H1 (cell line): ENCODE measurements at regions not wholly inside any gene's neighbourhood (a gene's known extent, or its start where the extent isn't known, plus 50 kb on each side); places are given as distances from the start of the nearest gene placed in this dataset.

Experiments
- EZH2 ChIP-seq: fragments of 200-600 bp; sonication (generic); IDR thresholded peaks from 2 replicates; pipeline ENCODE4 v1.7.1; 2012; ENCODE audit warnings: low read depth, mild to moderate bottlenecking, moderate library complexity, low read length, inconsistent platforms; ENCODE audit not compliant: severe bottlenecking
- JUN ChIP-seq: IDR thresholded peaks from 2 replicates; pipeline ENCODE4 v1.6.1; 2011; ENCODE audit warnings: low read depth, mild to moderate bottlenecking, improper control_type of control experiment, low read length
- POLR2AphosphoS5 ChIP-seq: IDR thresholded peaks from 2 replicates; pipeline ENCODE4 v1.6.1; 2011; ENCODE audit warnings: low read depth, low read length
- TAF1 ChIP-seq: IDR thresholded peaks from 2 replicates; pipeline ENCODE4 v1.6.1; 2011; ENCODE audit warnings: mild to moderate bottlenecking, low read depth, low read length

GRCh38 chr14:71304690-71305089 is 397.4 kb downstream of the PCNX1 start:
- no peak for TF ChIP-seq TAF1
- no peak for TF ChIP-seq EZH2
- no peak for TF ChIP-seq JUN
- no peak for TF ChIP-seq POLR2AphosphoS5
